LHCN-M2 (cell line): ENCODE measurements at regions not wholly inside any gene's neighbourhood (a gene's known extent, or its start where the extent isn't known, plus 50 kb on each side); places are given as distances from the start of the nearest gene placed in this dataset.

Source experiments
- DNase-seq: peaks from one replicate; pipeline ENCODE4 v3.0.0-alpha.2; 2012; ENCODE audit warnings: low read depth

DNA sequence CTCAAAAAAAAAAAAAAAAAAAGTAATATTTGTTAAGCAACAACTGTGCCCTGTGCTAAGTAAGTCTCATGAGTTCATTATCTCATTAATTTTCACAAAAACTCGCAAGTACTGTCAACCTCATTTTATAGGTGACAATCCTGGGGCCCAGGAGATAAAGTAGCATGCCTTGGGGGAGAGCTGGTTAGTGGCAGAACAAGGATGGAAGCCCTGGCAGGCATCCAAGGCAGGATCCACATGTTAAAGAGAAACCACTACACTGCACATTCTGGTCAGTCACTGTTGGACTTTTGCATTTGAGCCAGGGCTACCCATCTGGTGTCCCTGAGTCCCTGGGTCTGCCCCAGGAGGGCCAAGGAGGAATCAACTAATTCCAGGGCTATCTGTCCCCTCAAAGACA lies 54.6 kb downstream of the ZFP36L2 start:
- peak; percentile 34 for DNase-seq

DNA sequence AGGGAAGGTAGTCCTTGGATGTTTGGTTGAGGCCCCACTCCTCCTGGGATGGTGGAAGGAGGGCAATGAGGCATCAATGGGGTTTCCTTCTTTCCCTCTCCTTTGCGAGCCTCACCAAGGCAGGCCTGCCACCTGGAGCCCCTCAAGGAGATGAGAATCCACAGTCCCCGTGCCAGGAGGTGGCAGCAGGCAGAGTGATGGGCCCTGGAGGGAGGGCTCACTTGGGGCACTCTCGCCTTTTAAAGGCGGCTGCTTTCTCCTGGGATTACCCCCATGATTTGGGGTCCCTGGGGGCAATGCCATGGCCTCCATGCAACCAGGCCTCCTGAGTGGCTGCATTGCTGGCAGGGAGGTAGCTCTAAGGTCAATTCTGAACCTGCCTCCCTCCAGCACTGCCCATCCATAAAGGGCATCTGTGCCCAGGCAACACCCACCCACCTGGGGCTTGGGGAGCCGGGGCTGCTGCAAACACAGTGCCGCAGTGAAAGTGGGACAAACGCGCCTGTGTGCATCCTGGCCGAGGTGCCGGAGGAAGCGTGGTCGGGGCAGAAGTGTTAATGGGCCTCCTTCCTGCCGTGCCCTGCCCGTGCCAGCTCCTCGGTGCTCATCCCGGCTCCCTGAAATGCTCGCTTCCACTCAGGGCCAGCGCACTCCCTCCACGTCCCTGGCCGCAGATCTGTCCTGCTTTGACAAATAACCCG lies 55.9 kb downstream of the ZFP36L2 start:
- DNase-seq = no peak

DNA sequence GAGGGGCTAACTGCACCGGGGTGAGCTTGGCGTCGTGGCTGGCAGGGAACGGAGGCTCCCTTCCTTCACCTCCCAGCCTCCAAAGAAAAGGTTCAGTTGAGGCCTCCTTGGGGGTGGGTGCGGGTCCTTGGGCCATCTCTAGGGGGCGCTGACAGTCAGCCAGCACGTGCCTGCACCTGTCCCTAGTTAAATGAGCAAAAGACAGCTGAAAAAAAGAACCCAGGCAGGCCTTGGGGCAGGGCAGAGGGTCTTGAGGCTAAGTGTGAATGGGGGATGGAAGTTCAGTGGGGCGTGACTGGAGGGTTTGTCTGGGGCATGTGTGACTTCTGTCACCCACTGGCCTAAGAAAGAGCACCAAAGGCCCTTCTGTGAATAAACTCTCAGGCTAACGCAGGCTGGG lies 56.4 kb downstream of the ZFP36L2 start:
- DNase-seq = no peak

DNA sequence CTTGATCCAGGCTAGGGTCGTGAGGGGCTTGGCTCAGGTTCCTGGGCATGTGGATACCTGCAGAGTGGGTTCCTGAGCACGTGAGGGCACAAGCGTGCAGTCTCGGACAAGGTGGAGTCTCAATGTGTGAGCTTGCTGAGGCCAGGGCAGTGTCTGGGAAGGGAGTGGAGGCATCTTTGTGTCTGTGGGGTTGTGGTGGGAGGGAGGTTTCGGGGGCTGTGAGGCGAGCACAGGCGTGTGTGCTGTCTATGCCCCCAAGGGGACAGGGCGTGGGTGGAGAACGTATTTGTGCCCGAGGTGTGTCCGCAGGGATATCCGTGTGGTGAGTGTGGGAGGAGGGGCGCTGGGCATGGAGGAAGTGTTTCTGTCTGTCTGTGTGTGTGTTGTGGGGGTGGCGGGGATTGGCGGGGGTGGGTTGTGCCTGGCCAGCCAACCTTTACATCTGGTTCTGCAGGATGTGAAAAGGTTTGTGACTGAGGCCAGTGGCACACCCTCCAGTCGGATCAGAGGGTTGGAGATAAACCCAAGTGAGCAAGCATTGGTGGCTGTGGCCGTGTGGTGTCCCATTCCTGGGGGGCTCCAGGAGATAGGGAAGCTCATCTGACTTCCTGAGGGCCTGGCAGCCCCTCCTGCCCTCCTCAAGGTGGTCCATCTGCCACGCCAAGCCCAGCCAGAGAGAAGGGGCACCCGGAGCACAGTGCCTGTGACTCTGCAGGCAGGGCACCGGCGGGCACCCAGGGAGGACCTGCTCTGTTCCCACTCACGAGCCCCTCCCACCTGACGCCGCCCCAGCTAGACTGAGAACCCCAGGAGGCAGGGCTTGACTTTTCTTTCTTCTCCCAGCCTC lies 57.1 kb downstream of the ZFP36L2 start:
- DNase-seq = no peak

DNA sequence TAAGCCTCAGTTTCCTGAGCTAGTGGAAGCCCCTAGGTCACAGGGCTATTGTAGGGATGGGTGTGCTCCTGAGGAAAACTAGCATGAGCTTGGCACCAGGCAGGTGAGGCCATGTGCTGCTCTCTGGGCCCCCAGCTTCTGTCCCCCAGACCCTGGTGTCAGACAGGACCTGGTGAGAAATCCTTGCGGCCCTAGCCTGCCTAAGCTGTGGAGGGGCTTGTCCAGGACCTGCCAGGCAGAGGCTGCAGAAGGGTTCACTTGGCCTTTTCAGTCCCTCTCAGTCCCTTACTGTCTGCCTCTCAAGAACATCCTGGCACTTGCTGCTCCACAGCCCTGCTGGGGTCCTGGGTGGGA lies 58.4 kb downstream of the ZFP36L2 start:
- DNase-seq = no peak

GRCh38 chr2:43165378-43166069 lies 60.9 kb downstream of the ZFP36L2 start:
- no peak for DNase-seq

DNA sequence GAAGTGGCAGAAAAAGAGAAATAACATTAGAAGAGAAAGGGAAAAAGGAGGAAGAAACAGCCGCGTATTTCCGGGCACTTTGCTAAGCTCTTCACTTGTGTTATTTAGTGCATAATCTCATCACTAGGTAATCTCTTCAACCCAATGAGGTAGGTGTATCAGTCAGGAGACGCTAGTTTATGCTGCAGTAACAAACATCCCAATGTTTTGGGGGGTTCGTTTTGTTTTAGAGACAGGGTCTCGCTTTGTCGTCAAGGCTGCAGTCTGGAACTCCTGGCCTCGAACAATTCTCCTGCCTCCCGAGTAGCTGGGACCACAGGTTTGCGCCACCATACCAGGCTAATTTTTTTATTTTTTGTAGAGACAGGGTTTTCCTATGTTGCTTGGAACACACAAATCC lies 61.7 kb downstream of the ZFP36L2 start:
- DNase-seq = no peak

DNA sequence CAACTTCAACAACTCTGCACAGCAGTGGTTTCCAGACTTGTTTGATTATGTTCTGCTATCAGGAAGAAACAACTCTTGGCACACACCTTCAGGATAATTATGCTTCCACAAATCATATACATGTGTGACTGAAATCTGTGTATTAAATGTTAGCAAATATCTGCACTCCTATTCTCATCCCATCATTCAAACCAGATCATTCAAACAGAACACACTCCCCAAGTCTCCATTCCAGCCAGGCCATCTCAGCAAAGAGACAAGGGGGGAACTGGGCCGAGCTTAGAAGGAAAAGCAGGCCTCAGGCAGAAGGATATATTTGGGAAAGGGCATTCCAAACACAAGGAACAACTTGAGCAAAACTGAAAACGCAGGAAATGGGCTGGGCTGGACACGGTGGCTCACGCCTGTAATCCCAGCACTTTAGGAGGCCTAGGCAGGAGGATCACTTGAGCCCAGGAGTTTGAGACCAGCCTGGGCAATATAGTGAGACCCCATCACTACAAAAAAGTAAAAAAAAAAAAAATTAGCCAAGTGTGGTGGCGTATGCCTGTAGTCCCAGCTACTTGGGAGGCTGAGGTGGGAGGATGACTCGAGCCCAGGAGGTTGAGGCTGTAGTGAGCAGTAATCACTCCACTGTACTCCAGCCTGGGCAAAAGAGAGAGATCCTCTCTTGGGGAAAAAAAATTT lies 62.7 kb downstream of the ZFP36L2 start:
- no peak for DNase-seq

- no peak for DNase-seq
Observed at GRCh38 chr2:43162511-43162776, 64.0 kb downstream of the ZFP36L2 start.

DNA sequence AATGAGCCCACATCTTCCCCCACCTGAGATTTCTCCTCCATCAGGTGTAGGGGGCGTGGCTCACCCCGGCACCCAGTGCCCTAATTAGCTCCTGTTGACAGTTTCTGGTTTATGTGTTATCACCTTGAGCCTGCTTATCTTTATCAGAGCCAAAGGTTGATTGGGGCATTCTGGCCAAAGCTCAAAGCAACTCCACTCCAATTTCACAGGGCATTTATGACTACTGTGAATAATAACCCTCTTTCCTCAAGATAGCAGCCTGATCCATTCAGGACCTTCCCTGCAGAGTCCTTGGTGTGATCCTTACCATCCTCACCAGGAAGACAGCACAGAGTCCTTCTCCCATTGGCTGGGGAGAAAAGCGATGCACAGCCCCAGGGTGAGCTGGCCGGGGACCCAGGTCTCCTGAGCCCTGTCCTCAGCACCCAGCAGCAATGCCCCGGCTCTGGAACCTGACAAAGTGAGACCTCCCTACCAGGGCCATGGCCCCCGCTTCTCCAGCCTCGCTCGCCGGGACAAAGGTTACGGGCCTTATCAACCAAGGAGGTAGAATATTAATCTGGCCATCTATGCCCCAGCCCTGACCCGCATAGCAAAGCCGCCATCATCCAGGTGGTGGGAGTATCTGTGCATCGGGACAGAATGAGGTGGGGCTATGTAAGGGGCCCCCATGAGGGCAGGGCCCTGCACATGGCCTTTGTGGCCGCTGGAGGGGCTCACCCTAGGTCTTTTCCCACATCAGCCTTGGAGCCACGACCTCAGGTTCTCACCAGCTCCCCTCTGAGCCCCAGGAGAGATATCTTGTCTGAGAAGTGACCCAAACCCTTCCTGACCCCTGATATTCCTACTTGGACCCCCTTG lies 64.5 kb downstream of the ZFP36L2 start:
- DNase-seq = no peak

GRCh38 chr2:43160778-43161177 lies 65.6 kb downstream of the ZFP36L2 start:
- DNase-seq = no peak

DNA sequence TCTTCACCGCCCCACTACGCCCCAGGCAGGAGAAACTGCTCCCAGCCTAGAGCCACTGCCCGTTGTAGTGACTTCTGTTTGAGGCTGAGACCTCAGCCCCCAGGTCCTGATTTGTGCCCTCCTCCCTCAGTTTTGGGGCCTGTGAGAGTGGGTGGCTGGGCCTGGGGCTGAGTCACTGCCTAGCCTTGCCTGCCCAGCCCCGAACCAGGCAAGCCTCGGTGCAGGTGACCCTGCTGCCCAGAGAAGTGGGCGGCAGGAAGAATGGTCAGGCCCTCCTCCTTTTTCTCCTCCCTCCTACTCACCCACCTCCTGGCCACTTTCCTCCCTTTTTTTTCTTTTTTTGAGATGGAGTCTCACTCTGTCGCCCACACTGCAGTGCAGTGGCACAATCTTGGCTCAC lies 66.6 kb downstream of the ZFP36L2 start:
- DNase-seq = no peak

- DNase-seq = peak; percentile 77
Observed at GRCh38 chr2:43158259-43158880, 68.0 kb downstream of the ZFP36L2 start.

DNA sequence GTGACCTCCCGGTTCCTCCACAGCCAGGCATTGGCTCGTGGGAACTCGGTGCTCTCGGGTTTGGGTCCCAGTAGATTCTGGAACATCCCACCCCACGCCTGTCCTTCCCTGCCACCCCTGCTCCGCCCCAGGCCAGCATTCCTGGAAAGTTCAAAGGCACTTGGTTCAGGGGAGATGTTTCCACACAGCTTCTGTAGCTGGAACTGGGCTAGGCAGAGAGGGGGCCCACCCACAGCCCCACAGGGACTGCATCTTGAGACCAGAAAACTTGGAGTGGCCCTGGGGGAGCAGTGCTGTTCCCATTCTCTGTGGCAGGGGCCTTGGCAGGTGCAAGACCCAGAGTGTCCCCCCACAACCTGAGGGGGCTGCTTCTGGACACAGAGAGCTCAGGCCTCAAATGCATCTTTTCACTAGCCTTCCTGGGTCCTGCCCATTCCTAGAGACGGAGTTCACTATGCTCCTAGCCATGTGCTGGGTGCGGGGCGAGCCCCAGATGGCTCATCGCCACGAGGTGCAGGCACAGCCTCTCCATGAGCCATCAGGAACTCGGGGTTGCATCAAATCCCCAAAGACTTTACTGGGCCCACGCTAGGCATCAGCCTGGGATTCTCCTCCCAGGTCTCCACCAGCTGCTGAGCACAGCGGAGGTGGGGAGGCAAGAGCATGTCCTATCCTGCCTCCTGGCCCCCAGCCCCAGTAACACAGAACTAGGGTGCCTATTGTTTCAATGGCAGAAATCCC lies 68.7 kb downstream of the ZFP36L2 start:
- DNase-seq = peak; percentile 30

DNA sequence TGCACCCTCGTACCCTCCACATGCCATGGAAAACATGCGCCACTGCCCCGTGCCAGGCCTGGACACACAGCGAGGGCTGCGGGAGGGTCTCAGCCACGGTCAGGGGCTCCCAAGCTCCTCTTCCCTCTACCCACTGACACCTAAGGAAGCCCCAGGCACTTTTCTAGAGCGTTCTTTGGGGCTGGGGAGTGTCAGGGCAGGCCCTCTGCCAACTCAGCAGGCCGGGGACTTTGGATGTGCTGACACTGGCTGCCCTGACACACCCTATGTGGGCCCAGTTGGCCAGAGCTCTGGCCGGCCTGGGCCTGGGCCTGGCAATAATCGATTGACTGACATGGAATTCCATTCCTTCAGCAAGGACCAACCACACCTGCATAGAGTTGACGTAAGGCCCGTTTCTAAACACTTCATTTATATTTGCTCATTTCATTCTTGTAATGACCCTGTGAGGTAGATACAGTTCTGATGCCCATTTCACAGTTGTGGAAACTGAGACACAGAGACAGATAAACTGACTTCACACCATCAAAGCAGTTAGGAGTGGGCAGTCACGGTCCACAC lies 70.5 kb downstream of the ZFP36L2 start:
- DNase-seq = no peak

DNA sequence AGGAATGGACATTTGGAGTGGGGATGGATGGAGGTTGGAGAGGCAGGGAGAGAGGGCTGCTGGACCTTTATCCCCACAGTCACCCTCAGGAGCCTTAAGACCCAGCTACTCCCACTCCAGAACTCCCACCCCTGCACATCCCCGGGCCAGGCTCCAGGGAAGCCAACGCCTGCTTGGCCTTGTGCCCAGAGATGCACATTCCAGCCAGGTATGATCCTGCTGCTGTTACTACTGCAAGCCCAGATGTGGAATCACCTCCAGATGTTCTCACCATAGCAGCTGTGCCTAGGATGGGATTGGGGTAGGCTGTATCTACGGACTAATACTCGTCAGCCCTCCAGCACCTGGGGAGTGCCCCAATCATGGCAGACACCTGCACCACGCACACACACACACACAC lies 71.7 kb downstream of the ZFP36L2 start:
- no peak for DNase-seq

DNA sequence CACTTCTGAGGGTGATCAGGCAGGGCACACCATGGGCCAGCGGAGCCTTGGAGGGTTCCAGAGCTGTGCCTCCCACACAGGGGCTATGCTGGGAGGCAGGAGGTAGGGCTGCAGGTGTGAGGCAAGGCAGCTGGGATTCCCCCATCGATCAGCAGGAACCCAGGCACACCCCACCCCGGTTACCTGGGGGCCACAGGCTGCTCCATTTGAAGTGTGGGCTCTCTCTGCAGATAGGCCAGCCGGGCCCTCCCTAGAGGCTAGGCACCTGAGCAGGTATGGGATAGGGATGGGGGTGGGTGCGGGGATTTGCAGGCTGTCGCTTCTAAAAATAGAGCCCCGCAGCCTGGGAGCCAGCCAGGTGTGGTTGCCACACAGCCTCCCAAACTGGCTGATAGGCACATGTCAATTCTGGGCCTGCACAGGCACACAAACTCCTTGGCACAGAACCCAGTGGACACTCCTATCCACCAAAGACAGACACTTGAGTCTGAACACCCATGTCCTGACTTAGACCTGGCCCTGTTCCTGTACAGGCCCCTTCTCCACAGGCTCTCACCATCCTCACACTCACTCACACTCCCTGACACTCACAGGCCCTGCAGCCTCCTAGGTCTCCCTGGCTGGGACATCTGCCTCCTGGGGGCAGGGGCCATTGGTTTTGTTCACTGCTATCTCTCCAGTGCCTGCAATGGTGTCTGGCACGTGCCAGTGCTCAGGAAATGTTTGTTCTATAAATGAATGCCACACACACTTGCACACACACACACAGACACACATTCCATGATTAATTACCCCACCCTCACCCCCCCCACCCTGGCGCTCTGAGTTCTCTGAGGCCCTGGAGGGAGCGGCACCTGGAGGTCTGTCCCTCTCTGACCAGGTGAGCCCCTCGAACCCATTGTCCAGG lies 73.4 kb downstream of the ZFP36L2 start:
- no peak for DNase-seq

GRCh38 chr2:43152186-43152585 lies 74.2 kb downstream of the ZFP36L2 start:
- no peak for DNase-seq
